HG02885 (cell line): ENCODE measurements at regions not wholly inside any gene's neighbourhood (a gene's known extent, or its start where the extent isn't known, plus 50 kb on each side); places are given as distances from the start of the nearest gene placed in this dataset.

Experiments used
- ATAC-seq: cut with Tn5 transposase; IDR thresholded peaks from one replicate; pipeline ENCODE4 v1.9.1; 2021; ENCODE audit warnings: mild to moderate bottlenecking; ENCODE audit not compliant: unreplicated experiment, poor library complexity

DNA sequence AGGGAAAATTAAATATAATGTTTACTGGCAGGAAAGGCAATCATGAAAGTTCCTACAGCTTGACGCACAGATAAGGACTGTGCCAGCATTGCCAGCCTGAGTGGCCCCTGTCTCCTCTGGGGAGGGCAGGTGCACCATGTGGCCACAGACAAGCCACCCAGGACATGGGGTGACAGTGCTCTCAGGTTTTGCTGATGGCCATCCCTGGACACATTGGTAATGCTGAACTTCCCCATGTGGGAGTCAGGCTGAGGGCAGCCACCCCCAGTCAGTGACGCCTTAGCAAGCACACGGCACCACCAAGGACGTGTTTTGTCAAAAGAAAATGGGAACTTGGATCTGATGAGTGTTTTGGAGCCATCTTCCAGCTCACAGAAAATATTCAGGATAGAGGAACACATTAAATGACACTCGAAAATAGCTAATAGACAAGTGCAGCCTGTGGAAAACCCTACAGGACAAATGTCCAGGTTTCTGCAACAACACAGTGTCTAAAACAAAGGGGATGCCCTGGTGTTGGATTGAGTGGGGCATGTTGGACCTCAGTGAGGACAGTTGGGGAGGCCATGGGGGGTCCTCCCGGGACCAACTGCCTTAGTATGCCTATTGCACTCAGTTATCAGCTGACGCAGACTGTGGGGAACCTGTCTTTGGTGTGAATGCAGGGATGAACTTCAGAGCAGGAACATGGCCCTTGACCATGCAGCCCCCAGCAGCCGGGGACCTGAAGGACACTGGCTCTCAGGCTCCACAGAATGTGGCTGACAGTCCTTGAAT lies 1450.5 kb downstream of the BRD1 start:
- no peak for ATAC-seq

GRCh38 chr22:48376428-48376827 lies 1451.2 kb downstream of the BRD1 start:
- no peak for ATAC-seq

GRCh38 chr22:48373626-48374173 lies 1454.0 kb downstream of the BRD1 start:
- no peak for ATAC-seq

DNA sequence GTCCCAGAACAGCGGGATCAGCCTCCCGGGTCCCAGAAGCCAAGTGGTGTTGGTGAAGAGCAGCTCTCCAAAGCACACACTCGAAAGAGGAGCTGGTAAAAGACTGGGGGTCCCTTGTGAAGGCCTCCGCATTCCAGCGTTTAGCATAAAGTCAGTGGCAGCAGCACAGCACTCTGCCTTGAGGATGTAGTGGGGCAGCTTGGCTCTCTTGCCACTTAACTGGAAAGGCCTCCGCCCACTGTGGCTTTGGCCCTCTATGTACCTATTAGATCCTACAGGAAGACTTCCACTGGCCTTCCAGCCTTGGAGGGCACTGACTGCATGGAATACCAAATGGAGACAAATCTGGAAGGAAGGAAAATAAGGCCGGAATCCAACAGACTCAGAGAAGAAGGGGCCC lies 1455.3 kb downstream of the BRD1 start:
- ATAC-seq: no peak

DNA sequence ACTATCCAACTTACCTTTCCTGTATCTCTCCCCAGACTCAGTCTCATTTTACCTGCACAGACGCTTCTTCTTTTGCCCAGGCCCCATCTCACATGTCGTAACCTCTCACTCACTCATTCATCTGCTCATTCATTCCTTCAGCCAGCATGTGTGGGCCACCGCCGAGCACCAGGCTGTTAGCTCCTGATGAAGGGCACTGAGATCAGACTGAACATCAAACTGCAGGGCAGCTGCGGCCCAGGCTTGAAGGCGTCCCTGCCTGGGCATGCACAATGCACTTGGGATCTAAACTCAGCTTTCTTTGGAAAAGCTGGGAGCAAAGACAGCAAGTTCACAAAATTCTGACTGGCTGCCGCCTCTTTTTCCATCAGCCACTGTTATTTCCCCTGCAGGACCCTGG lies 1456.3 kb downstream of the BRD1 start:
- no peak for ATAC-seq

DNA sequence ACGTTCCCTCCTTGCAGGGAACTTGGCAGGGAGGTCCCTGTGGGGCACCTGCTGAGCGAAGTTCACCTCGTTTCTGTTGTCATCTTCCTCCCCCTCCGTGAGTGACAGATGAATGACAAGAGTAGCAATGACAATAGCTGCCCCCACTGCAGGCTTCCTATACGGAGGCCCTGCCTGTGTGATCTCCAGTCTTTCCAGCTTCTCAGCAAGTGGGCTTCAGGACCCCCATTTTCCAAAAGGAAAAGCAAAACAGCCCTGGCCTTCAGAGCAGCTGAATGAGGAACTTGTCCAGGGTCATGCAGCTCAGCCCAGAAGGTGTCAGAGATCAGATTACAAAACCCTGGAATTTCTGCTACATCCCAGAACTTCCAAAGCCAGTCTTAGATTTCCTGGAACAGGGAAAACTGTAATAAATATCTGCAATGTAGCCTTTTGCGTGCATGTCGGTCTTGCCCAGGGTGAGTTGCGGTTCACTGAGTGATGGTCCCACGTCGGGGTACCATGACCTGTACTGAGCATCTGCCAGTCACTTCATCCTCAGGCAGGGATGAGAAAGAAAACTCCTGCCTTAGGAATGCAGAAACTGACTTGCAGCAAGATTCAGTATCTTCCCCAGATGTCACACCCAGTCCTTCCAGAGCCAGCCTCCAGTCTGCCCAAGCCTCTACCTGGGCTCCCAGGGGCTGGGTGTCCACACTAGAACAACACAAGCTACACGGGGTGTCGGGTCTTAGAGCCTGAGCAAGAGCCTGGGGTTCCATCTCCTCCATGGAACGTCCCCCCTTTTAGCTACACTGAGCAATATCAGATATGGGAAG lies 1457.0 kb downstream of the BRD1 start:
- no peak for ATAC-seq

DNA sequence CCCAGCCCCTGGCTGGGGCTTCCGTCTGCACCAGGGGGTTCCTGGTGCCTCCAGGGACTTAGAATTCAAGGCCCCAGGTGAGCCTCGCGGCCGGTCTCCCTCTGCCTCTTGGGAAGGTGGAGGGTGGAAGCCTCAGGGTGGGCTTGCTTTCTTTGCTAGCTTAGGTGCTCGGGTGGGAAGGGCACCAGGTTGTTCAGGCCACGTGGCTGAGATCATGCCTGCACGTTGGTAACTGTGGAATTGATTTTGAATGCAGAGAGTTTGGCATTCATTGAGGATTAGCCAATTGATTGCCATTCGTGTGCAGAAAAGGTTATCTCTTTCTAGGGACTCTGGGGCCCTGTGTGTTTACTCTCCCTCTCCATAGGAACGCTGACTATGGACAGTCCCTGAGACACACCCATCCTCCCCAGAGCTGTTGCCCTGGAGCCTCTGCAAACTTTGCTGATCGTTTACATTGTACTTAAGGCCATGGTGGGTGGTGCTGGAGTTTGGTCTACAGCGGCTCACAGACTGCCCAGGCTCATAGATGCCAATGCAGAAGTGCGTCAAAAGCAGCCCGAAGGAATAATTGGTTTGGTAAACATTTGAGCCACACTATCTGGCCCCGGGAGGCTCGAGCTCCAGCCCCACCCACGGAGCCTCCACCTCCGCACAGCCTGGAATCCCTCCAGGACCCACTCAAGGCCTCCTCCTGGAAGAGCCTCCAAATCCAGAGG lies 1457.7 kb downstream of the BRD1 start:
- no peak for ATAC-seq

DNA sequence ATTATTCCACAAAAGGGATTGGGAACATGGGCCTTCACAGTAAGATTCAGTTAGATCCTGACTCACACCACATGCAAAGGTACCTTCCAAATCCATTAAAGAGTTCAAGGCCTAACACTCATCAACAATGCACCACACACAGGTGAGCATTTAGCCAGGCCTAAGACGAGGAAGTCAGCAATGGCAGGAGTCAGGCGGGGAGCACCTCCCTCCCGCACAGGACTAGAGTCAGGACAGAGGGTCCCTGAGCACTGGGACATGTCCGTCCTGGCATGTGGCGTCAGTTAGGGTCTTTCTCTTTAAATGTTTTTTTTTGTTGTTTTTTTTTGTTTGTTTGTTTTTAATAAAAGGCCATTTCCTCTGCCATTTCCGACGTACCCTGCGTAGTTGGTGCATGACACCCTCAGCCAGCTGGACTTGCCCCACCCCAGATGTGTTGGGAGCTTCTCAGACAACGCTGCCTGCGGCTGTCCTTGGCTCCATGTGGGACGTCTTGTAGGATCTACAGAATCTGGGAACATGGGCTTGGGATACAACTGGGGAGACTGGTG lies 1458.6 kb downstream of the BRD1 start:
- ATAC-seq: no peak

DNA sequence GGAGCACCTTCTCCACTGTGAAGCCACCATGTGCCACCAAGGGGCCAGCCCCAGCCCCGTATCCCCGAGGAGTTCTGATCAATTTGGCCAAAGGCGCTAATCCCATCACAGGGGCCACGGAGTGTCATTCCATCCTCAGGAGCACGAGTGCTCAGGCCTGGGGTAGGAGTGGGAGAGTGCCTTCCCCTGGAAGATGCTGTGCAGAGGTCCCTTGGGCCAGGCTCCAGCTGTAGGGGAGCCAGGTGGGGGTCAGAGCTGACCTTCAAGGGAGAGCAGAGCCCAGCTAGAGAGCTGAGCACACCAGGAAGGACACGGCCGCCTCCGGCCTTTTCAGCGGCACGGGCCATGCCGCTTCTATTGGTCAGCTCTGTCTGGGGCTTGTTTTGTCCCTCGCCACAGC lies 1459.9 kb downstream of the BRD1 start:
- ATAC-seq: no peak

- ATAC-seq: no peak
Observed at GRCh38 chr22:48366591-48366990, 1461.1 kb downstream of the BRD1 start.

DNA sequence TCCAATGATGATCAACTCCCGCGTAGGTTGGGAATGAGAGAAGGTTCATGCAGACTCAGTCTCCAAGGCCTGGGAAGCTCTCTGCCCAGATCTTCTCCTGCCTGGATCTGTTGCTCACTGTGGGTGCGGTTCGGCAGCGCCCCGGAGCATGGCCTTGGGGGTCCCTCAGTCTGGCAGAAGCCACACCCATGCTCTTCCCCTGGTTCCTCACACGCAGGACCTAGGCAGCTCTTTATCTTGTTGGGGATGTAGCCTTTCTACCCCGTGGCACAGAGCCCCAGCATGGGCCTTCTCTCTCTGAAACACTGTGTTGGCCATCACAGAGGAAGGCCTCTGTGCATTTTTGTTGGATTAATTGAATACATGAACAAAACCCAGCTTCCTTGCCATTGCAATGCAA lies 1461.6 kb downstream of the BRD1 start:
- ATAC-seq: no peak

- no peak for ATAC-seq
Observed at GRCh38 chr22:48365386-48365785, 1462.3 kb downstream of the BRD1 start.

GRCh38 chr22:48362721-48363404 lies 1464.8 kb downstream of the BRD1 start:
- no peak for ATAC-seq

- ATAC-seq: no peak
Observed at GRCh38 chr22:48361099-48361639, 1466.5 kb downstream of the BRD1 start.

DNA sequence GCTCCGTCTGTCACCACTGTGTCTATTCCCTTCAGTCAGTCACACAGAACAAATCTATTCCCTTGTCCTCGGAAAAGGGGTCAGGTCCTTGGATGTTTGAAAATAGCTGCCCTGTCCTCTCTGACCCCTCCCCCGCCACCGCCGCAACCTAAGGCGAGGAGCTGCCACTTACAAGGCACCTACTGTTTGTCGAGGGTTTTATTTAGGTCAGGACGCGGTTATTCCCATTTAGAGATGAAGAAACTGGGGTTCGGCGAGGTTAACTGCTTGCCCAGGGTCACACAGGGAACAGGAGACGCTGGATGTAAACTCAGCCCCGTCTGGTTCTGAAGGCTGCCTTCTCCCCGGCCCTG lies 1468.1 kb downstream of the BRD1 start:
- ATAC-seq: no peak

DNA sequence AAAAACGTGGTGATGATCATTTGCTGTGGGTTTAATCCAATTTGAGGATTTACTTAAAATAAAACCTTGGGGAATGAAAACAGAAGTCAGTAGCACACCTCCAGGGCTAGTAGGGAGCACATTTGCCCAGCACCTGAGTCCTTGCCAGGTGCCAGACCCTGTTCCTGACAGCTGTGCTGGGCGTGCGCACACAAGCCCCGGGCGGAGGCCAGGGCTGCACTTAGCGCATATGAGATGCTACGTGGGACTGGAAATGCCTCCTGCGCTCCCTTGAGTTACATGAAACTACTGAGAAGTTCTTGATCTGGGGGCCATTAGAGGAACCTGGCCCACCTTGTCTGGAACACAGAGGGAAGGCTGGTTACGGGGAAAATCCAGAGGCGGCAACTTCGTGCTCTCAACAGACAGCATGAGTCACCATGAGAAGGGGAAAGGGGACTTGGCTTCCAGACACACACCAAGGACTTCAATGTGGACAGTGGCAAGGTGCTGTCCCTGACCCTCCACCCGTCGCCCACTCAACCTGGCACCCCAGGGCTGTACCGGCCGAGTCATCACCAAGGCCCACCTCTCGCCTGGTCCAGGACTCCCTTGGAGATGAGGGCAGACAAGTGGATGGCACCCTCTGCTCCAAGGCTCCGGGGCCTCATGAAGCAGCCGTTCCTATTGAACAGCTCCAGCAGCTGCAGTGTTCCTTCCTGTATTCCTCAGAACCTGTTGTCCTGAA lies 1468.6 kb downstream of the BRD1 start:
- ATAC-seq: no peak

GRCh38 chr22:48357961-48358360 lies 1469.7 kb downstream of the BRD1 start:
- ATAC-seq: no peak

DNA sequence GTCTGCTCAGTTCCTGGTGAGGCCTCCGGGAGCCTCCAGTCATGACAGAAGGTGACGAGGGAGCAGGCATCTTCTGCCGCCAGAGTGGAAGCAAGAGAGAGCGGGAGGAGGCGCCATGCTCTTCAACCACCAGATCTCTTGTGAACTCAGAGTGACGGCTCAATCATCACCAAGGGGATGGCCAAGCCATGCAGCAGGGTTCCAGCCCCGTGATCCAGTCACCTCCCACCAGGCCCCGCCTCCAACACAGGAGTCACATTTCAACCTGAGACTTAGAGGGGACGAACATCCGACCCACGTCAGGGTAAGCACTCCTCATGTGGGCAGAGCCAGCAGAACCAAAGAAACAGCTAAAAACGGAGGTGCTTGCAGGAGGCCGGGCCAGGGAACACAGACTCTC lies 1470.5 kb downstream of the BRD1 start:
- ATAC-seq: no peak

GRCh38 chr22:48356731-48357130 lies 1470.9 kb downstream of the BRD1 start:
- no peak for ATAC-seq
